Parathyroid adenoma (tissue), 2 donors: ENCODE measurements at regions not wholly inside any gene's neighbourhood (a gene's known extent, or its start where the extent isn't known, plus 50 kb on each side); places are given as distances from the start of the nearest gene placed in this dataset.

ENCODE experiments used
- H2AFZ ChIP-seq: fragments of 300-600 bp; sonication (generic); one replicate; pipeline ENCODE4 v1.7.0; 2017; ENCODE audit warnings: antibody characterized with exemption, mild to moderate bottlenecking
- H3K27ac ChIP-seq: fragments of 300-600 bp; sonication (generic); one replicate; pipeline ENCODE4 v1.7.0; 2017
- H3K27me3 ChIP-seq: fragments of 300-600 bp; sonication (generic); one replicate; pipeline ENCODE4 v1.7.0; 2017; ENCODE audit warnings: low read length; ENCODE audit not compliant: control insufficient read depth, insufficient read depth
- H3K36me3 ChIP-seq: fragments of 300-600 bp; sonication (generic); one replicate; pipeline ENCODE4 v1.7.0; 2017; ENCODE audit warnings: low read length; ENCODE audit not compliant: control insufficient read depth, insufficient read depth
- H3K4me1 ChIP-seq: fragments of 300-600 bp; sonication (generic); one replicate; pipeline ENCODE4 v1.7.0; 2017; ENCODE audit warnings: control low read depth
- H3K4me2 ChIP-seq: fragments of 300-600 bp; sonication (generic); one replicate; pipeline ENCODE4 v1.7.0; 2017; ENCODE audit warnings: low read length
- H3K4me3 ChIP-seq: fragments of 300-600 bp; sonication (generic); one replicate; pipeline ENCODE4 v1.7.0; 2017; ENCODE audit warnings: low read depth, low read length
- H3K79me2 ChIP-seq: fragments of 300-600 bp; sonication (generic); one replicate; pipeline ENCODE4 v1.7.0; 2017; ENCODE audit warnings: control low read depth
- H3K9ac ChIP-seq: fragments of 300-600 bp; sonication (generic); one replicate; pipeline ENCODE4 v1.7.0; 2017; ENCODE audit warnings: mild to moderate bottlenecking
- H3K9me3 ChIP-seq: fragments of 300-600 bp; sonication (generic); one replicate; pipeline ENCODE4 v1.7.0; 2017; ENCODE audit warnings: low read length; ENCODE audit not compliant: control insufficient read depth
- CTCF ChIP-seq: fragments of 300-600 bp; sonication (generic); IDR thresholded peaks from one replicate; pipeline ENCODE4 v1.7.0; 2017; ENCODE audit warnings: antibody characterized with exemption, mild to moderate bottlenecking
- donor health status: primary hyperparathyroidism.

- Histone ChIP-seq H3K27ac (no peak overlapping the region), H3K79me2 (no peaks in the 10 kb centered on the region), H3K4me2 (no peak overlapping the region), H3K4me1 (no peaks in the 10 kb centered on the region), H3K9ac (no peak overlapping the region), H3K4me3 (no peak overlapping the region), H3K27me3 (no peaks in the 10 kb centered on the region), H2AFZ (no peak overlapping the region), H3K36me3 (no peaks in the 10 kb centered on the region), H3K9me3 (no peaks in the 10 kb centered on the region)
- no peak for TF ChIP-seq CTCF
Observed at GRCh38 chr16:11482946-11483748, 103.6 kb downstream of the LITAF start.

GRCh38 chr16:11484691-11485258, 101.9 kb downstream of the LITAF start:
- no peaks in the 10 kb centered on the region for H3K27me3 ChIP-seq
- H3K9me3 ChIP-seq, result no peaks in the 10 kb centered on the region
- H3K9ac ChIP-seq, result no peak overlapping the region
- no peak overlapping the region for H3K27ac ChIP-seq
- no peaks in the 10 kb centered on the region for H3K36me3 ChIP-seq
- H3K4me2 ChIP-seq, result no peak overlapping the region
- no peak overlapping the region for H2AFZ ChIP-seq
- no peak for TF ChIP-seq CTCF
- no peaks in the 10 kb centered on the region for H3K79me2 ChIP-seq
- no peak overlapping the region for H3K4me3 ChIP-seq
- H3K4me1 ChIP-seq, result no peaks in the 10 kb centered on the region

- Histone ChIP-seq H3K4me3 (no peak overlapping the region), H3K9me3 (no peaks in the 10 kb centered on the region), H3K4me2 (no peak overlapping the region), H2AFZ (no peak overlapping the region), H3K9ac (no peak overlapping the region), H3K27me3 (no peaks in the 10 kb centered on the region), H3K27ac (no peak overlapping the region), H3K4me1 (no peaks in the 10 kb centered on the region), H3K36me3 (no peaks in the 10 kb centered on the region), H3K79me2 (no peaks in the 10 kb centered on the region)
- no peak for TF ChIP-seq CTCF
Observed at GRCh38 chr16:11485676-11486075, 101.0 kb downstream of the LITAF start.

GRCh38 chr16:11487289-11487688, 99.4 kb downstream of the LITAF start:
- no peak for TF ChIP-seq CTCF
- Histone ChIP-seq H2AFZ (no peak overlapping the region), H3K27ac (no peak overlapping the region), H3K27me3 (no peaks in the 10 kb centered on the region), H3K4me1 (no peaks in the 10 kb centered on the region), H3K9ac (no peak overlapping the region), H3K4me3 (no peak overlapping the region), H3K79me2 (no peaks in the 10 kb centered on the region), H3K9me3 (no peaks in the 10 kb centered on the region), H3K36me3 (no peaks in the 10 kb centered on the region), H3K4me2 (no peak overlapping the region)

- Histone ChIP-seq H3K27ac (no peak overlapping the region), H3K4me1 (no peaks in the 10 kb centered on the region), H3K27me3 (no peaks in the 10 kb centered on the region), H2AFZ (no peak overlapping the region), H3K9me3 (no peaks in the 10 kb centered on the region), H3K79me2 (no peaks in the 10 kb centered on the region), H3K4me3 (no peak overlapping the region), H3K36me3 (no peaks in the 10 kb centered on the region), H3K9ac (no peak overlapping the region), H3K4me2 (no peak overlapping the region)
- TF ChIP-seq CTCF, result no peak
Observed at GRCh38 chr16:11488304-11488703, 98.4 kb downstream of the LITAF start.
